ENCODE measurements at regions not wholly inside any gene's neighbourhood (a gene's known extent, or its start where the extent isn't known, plus 50 kb on each side); places are given as distances from the start of the nearest gene placed in this dataset.
A peak's percentile ranks its signal among the peaks of the same experiment; 100 is the strongest.

DNA sequence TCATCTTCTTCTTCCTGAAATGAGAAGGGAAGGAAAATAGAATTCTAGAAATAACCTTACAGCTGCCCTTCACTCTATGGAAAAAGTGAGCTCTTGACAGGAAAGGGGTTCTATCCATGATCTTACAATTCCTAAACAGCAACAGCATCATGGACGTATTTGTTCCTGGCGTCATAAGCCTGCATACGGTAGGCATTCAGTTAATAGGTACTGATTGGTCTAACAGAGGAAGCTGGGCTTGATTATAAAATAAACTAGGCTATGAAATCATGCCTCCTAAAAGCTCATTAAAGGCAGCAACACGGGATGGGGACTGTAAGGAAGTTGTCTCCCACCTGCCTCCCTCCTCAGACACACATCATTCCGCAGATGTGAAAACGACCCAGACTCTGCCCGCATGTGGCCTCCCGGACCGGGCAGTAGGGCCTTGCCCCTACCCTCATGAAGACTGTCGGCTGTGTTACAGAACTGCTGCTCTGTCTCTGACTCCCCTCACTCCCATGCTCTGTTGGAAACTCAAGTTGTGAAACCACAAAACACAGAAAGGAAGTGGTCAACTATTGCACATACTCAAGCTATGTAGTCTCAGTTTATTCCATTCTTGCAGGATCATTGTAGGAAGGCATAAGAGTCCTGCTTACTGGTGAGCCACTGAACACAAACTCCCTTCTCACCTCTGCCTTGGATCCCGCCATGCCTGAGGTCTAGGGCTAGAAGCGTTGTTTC is 129.8 kb downstream of the DLEU7 start:
- H3K27me3 ChIP-seq, result no peaks in the 10 kb centered on the region
- no peak overlapping the region for H3K4me3 ChIP-seq
- WGBS, result 79% methylated on average over 12 of the region's 12 CpGs
- peaks cover 0 to 5% (median 0%) of the 10 kb centered on the region in 4 donors for H3K4me1 ChIP-seq
- H3K9me3 ChIP-seq, result no peaks in the 10 kb centered on the region
- peak; percentile 7 to 17 for TF ChIP-seq POLR2AphosphoS5 (IDR thresholded peaks at IDR 0.05)
- no peak for TF ChIP-seq POLR2A (IDR thresholded peaks at IDR 0.05; ENCODE audit: low read depth)
- DNase-seq (ENCODE audit: extremely low spot score), result no peak
- no peaks in the 10 kb centered on the region for H3K36me3 ChIP-seq
- intact Hi-C loops (cut with DNase I), result no loop called here
- no peak overlapping the region for H3K27ac ChIP-seq (replicated peaks in 1 of 4)

- Histone ChIP-seq H3K4me3 (no peak overlapping the region), H3K4me1 (peaks cover 0 to 5% (median 0%) of the 10 kb centered on the region in 4 donors), H3K27me3 (no peaks in the 10 kb centered on the region), H3K36me3 (no peaks in the 10 kb centered on the region), H3K27ac (replicated peaks in 1 of 4) (peak overlapping the region in 1 of 4 donors; percentile 14), H3K9me3 (no peaks in the 10 kb centered on the region)
- DNase-seq (ENCODE audit: extremely low spot score), result no peak
- 93% methylated on average over 10 of the region's 12 CpGs for WGBS
- TF ChIP-seq EP300 (IDR thresholded peaks at IDR 0.05), result no peak
- intact Hi-C loops (cut with DNase I), result no loop called here
These were observed 128.6 kb downstream of the DLEU7 start for GRCh38 chr13:50714891-50715290.

DNA sequence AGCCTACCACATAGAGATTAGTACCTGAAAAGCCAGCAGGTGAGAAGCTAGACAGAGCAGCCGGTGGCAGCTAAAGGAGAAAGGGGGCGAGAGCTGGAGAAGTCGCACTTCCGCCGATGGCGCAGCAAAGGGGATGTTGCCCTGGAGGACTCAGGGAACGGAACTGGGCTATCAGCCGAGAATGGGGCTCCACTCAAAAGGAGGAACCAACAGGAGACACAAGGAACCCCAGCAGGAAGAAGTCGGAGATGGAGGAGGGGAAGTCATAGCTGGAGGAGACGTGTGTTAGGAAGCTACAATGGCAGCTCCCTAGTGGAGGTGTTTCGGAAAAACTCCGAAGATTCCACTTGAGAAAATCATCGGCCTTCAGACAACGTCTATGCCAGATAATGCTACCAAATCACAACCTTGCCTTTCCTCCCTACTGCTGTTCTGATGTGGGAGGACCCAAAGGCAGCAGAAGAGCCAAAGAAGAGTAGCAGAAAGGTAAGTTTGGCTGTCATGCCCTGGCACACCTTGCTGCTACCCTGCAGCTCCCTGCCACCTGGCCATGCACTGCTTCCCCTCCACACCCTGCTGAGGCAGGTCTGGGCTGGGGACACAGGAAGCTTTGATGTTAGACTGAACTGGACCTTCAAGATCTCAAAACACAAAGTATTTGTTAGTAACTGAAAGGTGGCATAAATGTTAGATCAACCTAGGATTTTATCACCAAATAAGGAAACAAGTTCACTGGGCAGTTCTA is 127.9 kb downstream of the DLEU7 start:
- Histone ChIP-seq H3K27me3 (no peaks in the 10 kb centered on the region), H3K4me3 (peak overlapping the region in 1 of 4 donors; percentile 22), H3K27ac (replicated peaks in 1 of 4) (peak overlapping the region in 1 of 4 donors; percentile 14), H3K4me1 (peaks cover 0 to 5% (median 0%) of the 10 kb centered on the region in 4 donors), H3K36me3 (no peaks in the 10 kb centered on the region), H3K9me3 (no peaks in the 10 kb centered on the region)
- no peak for TF ChIP-seq POLR2AphosphoS5 (IDR thresholded peaks at IDR 0.05)
- TF ChIP-seq EP300 (IDR thresholded peaks at IDR 0.05), result no peak
- TF ChIP-seq CTCF (IDR thresholded peaks at IDR 0.05), result no peak
- TF ChIP-seq POLR2A (IDR thresholded peaks at IDR 0.05; ENCODE audit: low read depth), result no peak
- 80% methylated on average over 14 of the region's 14 CpGs for WGBS
- DNase-seq (ENCODE audit: extremely low spot score), result no peak
- intact Hi-C loops (cut with DNase I), result no loop called here

- H3K9me3 ChIP-seq, result no peaks in the 10 kb centered on the region
- no peak overlapping the region for H3K27ac ChIP-seq (replicated peaks in 1 of 4)
- no peaks in the 10 kb centered on the region for H3K36me3 ChIP-seq
- H3K4me3 ChIP-seq, result no peak overlapping the region
- no peaks in the 10 kb centered on the region for H3K27me3 ChIP-seq
- H3K4me1 ChIP-seq, result no peaks in the 10 kb centered on the region
- DNase-seq (ENCODE audit: extremely low spot score), result no peak
- 80% methylated on average over 6 of the region's 8 CpGs for WGBS
- intact Hi-C loops (cut with DNase I), result no loop called here
- TF ChIP-seq POLR2A (IDR thresholded peaks at IDR 0.05; ENCODE audit: low read depth) (no peak), POLR2AphosphoS5 (IDR thresholded peaks at IDR 0.05) (no peak), CTCF (IDR thresholded peaks at IDR 0.05) (no peak), EP300 (IDR thresholded peaks at IDR 0.05) (no peak)
These were observed 122.4 kb downstream of the DLEU7 start for GRCh38 chr13:50720861-50721671.

GRCh38 chr13:50721672-50721992 is 121.9 kb downstream of the DLEU7 start:
- intact Hi-C loops (cut with DNase I), result no loop called here
- 97% methylated on average over 1 of the region's 1 CpG for WGBS

More at GRCh38 chr13:50721672-50721992, 121.9 kb downstream of the DLEU7 start:
- no peaks in the 10 kb centered on the region for H3K27me3 ChIP-seq
- H3K27ac ChIP-seq (replicated peaks in 1 of 4), result no peak overlapping the region
- TF ChIP-seq EP300 (IDR thresholded peaks at IDR 0.05), result no peak
- no peak for TF ChIP-seq POLR2A (IDR thresholded peaks at IDR 0.05; ENCODE audit: low read depth)
- TF ChIP-seq CTCF (IDR thresholded peaks at IDR 0.05), result no peak
- no peak for TF ChIP-seq POLR2AphosphoS5 (IDR thresholded peaks at IDR 0.05)
- no peaks in the 10 kb centered on the region for H3K4me1 ChIP-seq
- no peaks in the 10 kb centered on the region for H3K36me3 ChIP-seq
- no peaks in the 10 kb centered on the region for H3K9me3 ChIP-seq
- H3K4me3 ChIP-seq, result no peak overlapping the region
- DNase-seq (ENCODE audit: extremely low spot score), result no peak

Data from esophagus muscularis mucosa (tissue), 4 donors.